ENCODE measurements at regions not wholly inside any gene's neighbourhood (a gene's known extent, or its start where the extent isn't known, plus 50 kb on each side); places are given as distances from the start of the nearest gene placed in this dataset.
A peak's percentile ranks its signal among the peaks of the same experiment; 100 is the strongest.

- no peak for DNase-seq (ENCODE audit: low spot score)
Measured at GRCh38 chr18:25813110-25813509, 277.3 kb downstream of the SS18 start.

GRCh38 chr18:25810736-25811135, 279.7 kb downstream of the SS18 start:
- no peak for DNase-seq (ENCODE audit: low spot score)

GRCh38 chr18:25805939-25806338, 284.5 kb downstream of the SS18 start:
- DNase-seq (ENCODE audit: low spot score): no peak

GRCh38 chr18:25805323-25805722, 285.1 kb downstream of the SS18 start:
- no peak for DNase-seq (ENCODE audit: low spot score)

GRCh38 chr18:25799231-25799630, 291.2 kb downstream of the SS18 start:
- DNase-seq (ENCODE audit: low spot score): no peak

- DNase-seq (ENCODE audit: low spot score): no peak
Measured at GRCh38 chr18:25798046-25798445, 292.4 kb downstream of the SS18 start.

- DNase-seq (ENCODE audit: low spot score): no peak
Measured at GRCh38 chr18:25795213-25795612, 295.2 kb downstream of the SS18 start.

- DNase-seq (ENCODE audit: low spot score): no peak
Measured at GRCh38 chr18:25787276-25787675, 303.1 kb downstream of the SS18 start.

GRCh38 chr18:25786758-25787157, 303.7 kb downstream of the SS18 start:
- no peak for DNase-seq (ENCODE audit: low spot score)

- DNase-seq (ENCODE audit: low spot score): no peak
Measured at GRCh38 chr18:25780105-25780504, 310.3 kb downstream of the SS18 start.

- no peak for DNase-seq (ENCODE audit: low spot score)
Measured at GRCh38 chr18:25771796-25772195, 318.6 kb downstream of the SS18 start.

GRCh38 chr18:25764777-25765176, 325.6 kb downstream of the SS18 start:
- DNase-seq (ENCODE audit: low spot score): no peak

- DNase-seq (ENCODE audit: low spot score): no peak
Measured at GRCh38 chr18:25759111-25759510, 331.3 kb downstream of the SS18 start.

- DNase-seq (ENCODE audit: low spot score): no peak
Measured at GRCh38 chr18:25743646-25744151, 346.7 kb downstream of the SS18 start.

- DNase-seq (ENCODE audit: low spot score): no peak
Measured at GRCh38 chr18:25739376-25739775, 351.0 kb downstream of the SS18 start.

GRCh38 chr18:25737710-25738311, 352.6 kb downstream of the SS18 start:
- peak; percentile 6 for DNase-seq (ENCODE audit: low spot score)

GRCh38 chr18:25736516-25736915, 353.9 kb downstream of the SS18 start:
- DNase-seq (ENCODE audit: low spot score): no peak

- no peak for DNase-seq (ENCODE audit: low spot score)
Measured at GRCh38 chr18:25735459-25735858, 355.0 kb downstream of the SS18 start.

- DNase-seq (ENCODE audit: low spot score): no peak
Measured at GRCh38 chr18:25734336-25734735, 356.1 kb downstream of the SS18 start.

- DNase-seq (ENCODE audit: low spot score): no peak
Measured at GRCh38 chr18:25732862-25733261, 357.6 kb downstream of the SS18 start.

GRCh38 chr18:25729072-25729471, 361.3 kb downstream of the SS18 start:
- no peak for DNase-seq (ENCODE audit: low spot score)

GRCh38 chr18:25727281-25727985, 363.0 kb downstream of the SS18 start:
- no peak for DNase-seq (ENCODE audit: low spot score)

- DNase-seq (ENCODE audit: low spot score): no peak
Measured at GRCh38 chr18:25726298-25726697, 364.1 kb downstream of the SS18 start.

GRCh38 chr18:25725501-25725900, 364.9 kb downstream of the SS18 start:
- no peak for DNase-seq (ENCODE audit: low spot score)
